ENCODE measurements at regions not wholly inside any gene's neighbourhood (a gene's known extent, or its start where the extent isn't known, plus 50 kb on each side); places are given as distances from the start of the nearest gene placed in this dataset.

- Histone ChIP-seq H3K9ac (ENCODE audit: insufficient read depth, low read length) (no peak overlapping the region), H3K36me3 (ENCODE audit: control insufficient read depth, insufficient read depth, low read length) (no peaks in the 10 kb centered on the region), H3K27me3 (ENCODE audit: control insufficient read depth, insufficient read depth, low read length) (no peaks in the 10 kb centered on the region), H3K4me1 (ENCODE audit: control insufficient read depth, extremely low read depth, insufficient read depth, low read length) (no peaks in the 10 kb centered on the region), H4K20me1 (ENCODE audit: control insufficient read depth, extremely low read depth, insufficient read depth, low read length) (no peaks in the 10 kb centered on the region), H2AFZ (ENCODE audit: low read length) (no peak overlapping the region), H3K79me2 (ENCODE audit: control insufficient read depth, insufficient read depth, low read length) (no peaks in the 10 kb centered on the region), H3K4me3 (replicated peaks in 1 of 4; ENCODE audit: control extremely low read depth in 1 of 4, insufficient read depth in 1 of 4, low read depth in 3 of 4, low read length in 4 of 4) (no peak overlapping the region), H3K9me3 (ENCODE audit: control insufficient read depth, insufficient read depth, low read depth, low read length) (no peaks in the 10 kb centered on the region), H3K27ac (ENCODE audit: insufficient read depth, low read length) (no peak overlapping the region), H3K4me2 (ENCODE audit: extremely low read depth, insufficient read depth, low read length) (no peak overlapping the region)
- no peak for DNase-seq (ENCODE audit: low read depth in 2 of 2)
- TF ChIP-seq EZH2 (IDR thresholded peaks at IDR 0.05; ENCODE audit: low read length, missing control alignments): no peak
- TF ChIP-seq, protein P1, sequence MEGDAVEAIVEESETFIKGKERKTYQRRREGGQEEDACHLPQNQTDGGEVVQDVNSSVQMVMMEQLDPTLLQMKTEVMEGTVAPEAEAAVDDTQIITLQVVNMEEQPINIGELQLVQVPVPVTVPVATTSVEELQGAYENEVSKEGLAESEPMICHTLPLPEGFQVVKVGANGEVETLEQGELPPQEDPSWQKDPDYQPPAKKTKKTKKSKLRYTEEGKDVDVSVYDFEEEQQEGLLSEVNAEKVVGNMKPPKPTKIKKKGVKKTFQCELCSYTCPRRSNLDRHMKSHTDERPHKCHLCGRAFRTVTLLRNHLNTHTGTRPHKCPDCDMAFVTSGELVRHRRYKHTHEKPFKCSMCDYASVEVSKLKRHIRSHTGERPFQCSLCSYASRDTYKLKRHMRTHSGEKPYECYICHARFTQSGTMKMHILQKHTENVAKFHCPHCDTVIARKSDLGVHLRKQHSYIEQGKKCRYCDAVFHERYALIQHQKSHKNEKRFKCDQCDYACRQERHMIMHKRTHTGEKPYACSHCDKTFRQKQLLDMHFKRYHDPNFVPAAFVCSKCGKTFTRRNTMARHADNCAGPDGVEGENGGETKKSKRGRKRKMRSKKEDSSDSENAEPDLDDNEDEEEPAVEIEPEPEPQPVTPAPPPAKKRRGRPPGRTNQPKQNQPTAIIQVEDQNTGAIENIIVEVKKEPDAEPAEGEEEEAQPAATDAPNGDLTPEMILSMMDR (conservative IDR thresholded peaks at IDR 0.05 in 1 of 2, IDR thresholded peaks at IDR 0.05 in 1 of 2; ENCODE audit: low read depth in 1 of 2, low read length in 2 of 2): no peak
Measured at GRCh38 chr2:234731236-234731635, 220.6 kb upstream of the SH3BP4 start.

DNA sequence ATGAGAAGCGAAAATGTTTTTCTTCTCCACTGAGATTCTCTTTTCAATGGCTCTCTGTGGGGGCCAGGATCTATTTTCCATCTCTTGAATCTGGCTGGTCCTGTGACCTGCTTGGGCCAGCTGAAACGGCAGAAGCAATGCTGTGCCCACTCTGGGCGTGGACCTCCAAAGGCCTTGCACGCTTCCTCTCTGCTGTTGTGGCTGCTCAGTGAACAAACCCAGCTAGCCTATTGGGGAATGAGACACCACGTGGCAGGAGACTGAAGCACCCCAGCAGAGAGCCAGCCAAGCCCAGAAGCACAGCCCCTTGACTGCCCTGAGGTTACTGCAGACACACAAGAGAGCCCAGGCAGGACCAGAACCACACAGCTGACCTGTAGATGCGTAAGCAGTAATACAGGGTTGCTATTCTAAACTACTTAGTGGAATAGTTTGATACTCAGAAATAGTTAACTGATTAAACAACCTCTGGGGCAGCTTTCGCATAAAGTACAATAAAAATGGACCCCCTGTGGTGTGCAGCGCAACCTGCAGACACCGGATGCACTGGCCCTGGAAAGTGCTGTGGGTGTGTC, 221.7 kb upstream of the SH3BP4 start:
- Histone ChIP-seq H3K27me3 (ENCODE audit: control insufficient read depth, insufficient read depth, low read length) (no peaks in the 10 kb centered on the region), H3K79me2 (ENCODE audit: control insufficient read depth, insufficient read depth, low read length) (no peaks in the 10 kb centered on the region), H4K20me1 (ENCODE audit: control insufficient read depth, extremely low read depth, insufficient read depth, low read length) (no peaks in the 10 kb centered on the region), H3K4me2 (ENCODE audit: extremely low read depth, insufficient read depth, low read length) (no peak overlapping the region), H3K36me3 (ENCODE audit: control insufficient read depth, insufficient read depth, low read length) (no peaks in the 10 kb centered on the region), H2AFZ (ENCODE audit: low read length) (no peak overlapping the region), H3K4me1 (ENCODE audit: control insufficient read depth, extremely low read depth, insufficient read depth, low read length) (no peaks in the 10 kb centered on the region), H3K27ac (ENCODE audit: insufficient read depth, low read length) (no peak overlapping the region), H3K9ac (ENCODE audit: insufficient read depth, low read length) (no peak overlapping the region), H3K4me3 (replicated peaks in 1 of 4; ENCODE audit: control extremely low read depth in 1 of 4, insufficient read depth in 1 of 4, low read depth in 3 of 4, low read length in 4 of 4) (no peak overlapping the region), H3K9me3 (ENCODE audit: control insufficient read depth, insufficient read depth, low read depth, low read length) (no peaks in the 10 kb centered on the region)
- no peak for DNase-seq (ENCODE audit: low read depth in 2 of 2)
- TF ChIP-seq, protein P1 (conservative IDR thresholded peaks at IDR 0.05 in 1 of 2, IDR thresholded peaks at IDR 0.05 in 1 of 2; ENCODE audit: low read depth in 1 of 2, low read length in 2 of 2): no peak
- TF ChIP-seq EZH2 (IDR thresholded peaks at IDR 0.05; ENCODE audit: low read length, missing control alignments): no peak

- H3K4me3 ChIP-seq (replicated peaks in 1 of 4; ENCODE audit: control extremely low read depth in 1 of 4, insufficient read depth in 1 of 4, low read depth in 3 of 4, low read length in 4 of 4): no peak overlapping the region
- H3K4me2 ChIP-seq (ENCODE audit: extremely low read depth, insufficient read depth, low read length): no peak overlapping the region
- DNase-seq (ENCODE audit: low read depth in 2 of 2): peak in 1 of 2 donors; percentile 33
- H4K20me1 ChIP-seq (ENCODE audit: control insufficient read depth, extremely low read depth, insufficient read depth, low read length): no peaks in the 10 kb centered on the region
- no peak overlapping the region for H3K9ac ChIP-seq (ENCODE audit: insufficient read depth, low read length)
- H3K4me1 ChIP-seq (ENCODE audit: control insufficient read depth, extremely low read depth, insufficient read depth, low read length): no peaks in the 10 kb centered on the region
- H2AFZ ChIP-seq (ENCODE audit: low read length): no peak overlapping the region
- H3K27ac ChIP-seq (ENCODE audit: insufficient read depth, low read length): no peak overlapping the region
- H3K9me3 ChIP-seq (ENCODE audit: control insufficient read depth, insufficient read depth, low read depth, low read length): no peaks in the 10 kb centered on the region
- no peaks in the 10 kb centered on the region for H3K27me3 ChIP-seq (ENCODE audit: control insufficient read depth, insufficient read depth, low read length)
- H3K36me3 ChIP-seq (ENCODE audit: control insufficient read depth, insufficient read depth, low read length): no peaks in the 10 kb centered on the region
- TF ChIP-seq, protein P1 (conservative IDR thresholded peaks at IDR 0.05 in 1 of 2, IDR thresholded peaks at IDR 0.05 in 1 of 2; ENCODE audit: low read depth in 1 of 2, low read length in 2 of 2): no peak
- no peak for TF ChIP-seq EZH2 (IDR thresholded peaks at IDR 0.05; ENCODE audit: low read length, missing control alignments)
- H3K79me2 ChIP-seq (ENCODE audit: control insufficient read depth, insufficient read depth, low read length): no peaks in the 10 kb centered on the region
Measured at GRCh38 chr2:234725528-234726264, 226.1 kb upstream of the SH3BP4 start.
